CD4-positive, alpha-beta memory T cell (primary cell): ENCODE measurements at regions not wholly inside any gene's neighbourhood (a gene's known extent, or its start where the extent isn't known, plus 50 kb on each side); places are given as distances from the start of the nearest gene placed in this dataset.

ENCODE experiments used
- CTCF ChIA-PET: fragments of 350-600 bp; sonication (Branson Sonifier 250); formaldehyde crosslinking; loops from one replicate; lab custom pipeline; 2021; ENCODE audit warnings: inconsistent platforms; ENCODE audit not compliant: partially characterized antibody; lab: Charles Lee
- POLR2A ChIA-PET: fragments of 350-600 bp; sonication (Branson Sonifier 250); formaldehyde crosslinking; loops from one replicate; lab custom pipeline; 2021; ENCODE audit not compliant: partially characterized antibody; lab: Charles Lee
- DNase-seq, 5 donors: peaks; one replicate each; pipeline versions ENCODE4 v3.0.0 to v3.0.0-alpha.2; 2020 to 2022; ENCODE audit warnings: mixed read lengths in 1 of 5
- H3K27ac ChIP-seq: one replicate; pipeline ENCODE4 v1.7.0; 2013; ENCODE audit warnings: low read depth, low read length
- H3K27me3 ChIP-seq: 2 replicates; pipeline ENCODE4 v1.7.0; 2013; ENCODE audit warnings: mild to moderate bottlenecking, low read length, moderate library complexity; ENCODE audit not compliant: insufficient read depth
- H3K36me3 ChIP-seq: 2 replicates; pipeline ENCODE4 v1.7.0; 2013; ENCODE audit warnings: mild to moderate bottlenecking, low read length, moderate library complexity; ENCODE audit not compliant: insufficient read depth
- H3K4me1 ChIP-seq: 2 replicates; pipeline ENCODE4 v1.7.0; 2013; ENCODE audit warnings: mild to moderate bottlenecking, low read length, moderate library complexity; ENCODE audit not compliant: insufficient read depth
- H3K4me3 ChIP-seq, 2 donors: one replicate each; pipeline ENCODE4 v1.7.0; 2013; ENCODE audit warnings: low read length in 2 of 2, mild to moderate bottlenecking in 1 of 2
- H3K9me3 ChIP-seq, 2 donors: one replicate each; pipeline ENCODE4 v1.7.0; 2013; ENCODE audit warnings: low read length in 2 of 2, control low read depth in 1 of 2; ENCODE audit not compliant: control insufficient read depth in 1 of 2
- H3K27ac Mint-ChIP-seq, 7 donors: one replicate each; pipeline ENCODE4 v1.8.0; 2020 to 2021; ENCODE audit warnings: mixed read lengths in 7 of 7, mild to moderate bottlenecking in 6 of 7, inconsistent platforms in 3 of 7, moderate library complexity in 3 of 7
- H3K27me3 Mint-ChIP-seq, 2 donors: one replicate each; pipeline ENCODE4 v1.8.0; 2020 to 2021; ENCODE audit warnings: mixed read lengths in 2 of 2
- H3K36me3 Mint-ChIP-seq, 2 donors: one replicate each; pipeline ENCODE4 v1.8.0; 2020 to 2021; ENCODE audit warnings: mixed read lengths in 2 of 2, inconsistent platforms in 1 of 2, mild to moderate bottlenecking in 1 of 2
- H3K4me1 Mint-ChIP-seq, 4 donors: one replicate each; pipeline ENCODE4 v1.8.0; 2020 to 2021; ENCODE audit warnings: mixed read lengths in 4 of 4, mild to moderate bottlenecking in 1 of 4
- H3K4me3 Mint-ChIP-seq, 8 donors: one replicate each; pipeline ENCODE4 v1.8.0; 2020 to 2021; ENCODE audit warnings: mixed read lengths in 8 of 8, mild to moderate bottlenecking in 7 of 8, moderate library complexity in 6 of 8, inconsistent platforms in 3 of 8
- H3K9me3 Mint-ChIP-seq, 8 donors: one replicate each; pipeline ENCODE4 v1.8.0; 2020 to 2021; ENCODE audit warnings: mixed read lengths in 8 of 8, mild to moderate bottlenecking in 5 of 8, inconsistent platforms in 3 of 8, moderate library complexity in 1 of 8
- intact Hi-C: fragments of 100-400 bp; cut with micrococcal nuclease; formaldehyde crosslinking; loops from one replicate; pipeline ENCODE4 v1.15.1; 2023

DNA sequence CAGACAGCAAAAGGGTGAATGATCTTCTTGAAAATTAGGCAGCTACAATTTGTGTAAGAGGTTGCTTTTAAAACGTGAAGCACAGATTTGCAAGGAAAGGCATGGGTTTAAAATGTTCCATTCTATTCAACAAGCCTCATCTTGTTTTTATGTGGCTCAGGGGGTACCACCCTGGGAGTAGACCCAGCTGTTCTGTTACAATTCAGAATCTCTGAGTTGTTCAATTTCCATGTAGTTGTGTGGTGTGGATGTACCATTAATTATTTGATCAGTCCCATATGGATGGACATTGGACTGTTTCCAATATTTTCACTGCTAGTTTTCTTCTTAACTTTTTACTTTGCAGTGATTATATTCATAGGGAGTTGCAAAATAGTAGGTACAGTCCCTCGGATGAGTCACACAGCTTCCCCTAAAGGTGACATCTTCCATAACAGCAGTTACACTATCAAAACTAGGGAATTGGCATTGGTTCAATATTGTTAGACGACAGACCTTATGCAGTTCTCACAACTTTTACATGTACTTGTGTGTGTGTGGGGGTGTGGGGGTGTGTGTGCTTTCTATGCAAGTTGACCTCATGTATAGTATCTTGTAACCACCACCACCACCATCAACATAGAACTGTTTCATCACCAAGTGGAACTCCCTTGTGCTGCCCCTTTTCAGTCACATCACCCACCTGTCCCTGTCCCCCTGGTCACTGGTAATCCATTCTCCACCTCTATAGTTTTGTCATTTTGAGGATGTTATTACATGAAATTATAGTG lies 59.0 kb upstream of the CAPRIN2 start:
- POLR2A ChIA-PET: no interaction called here
- Mint-ChIP-seq H3K4me1 (no peaks in the 10 kb centered on the region), H3K27me3 (peaks cover 10 to 12% of the 10 kb centered on the region in 2 donors), H3K9me3 (peaks cover 0 to 2% (median under 1%) of the 10 kb centered on the region in 8 donors), H3K4me3 (no peak overlapping the region), H3K27ac (no peak overlapping the region), H3K36me3 (no peaks in the 10 kb centered on the region)
- Histone ChIP-seq H3K27ac (no peak overlapping the region), H3K4me1 (no peaks in the 10 kb centered on the region), H3K9me3 (no peaks in the 10 kb centered on the region), H3K27me3 (peaks cover 3% of the 10 kb centered on the region), H3K4me3 (no peak overlapping the region), H3K36me3 (no peaks in the 10 kb centered on the region)
- CTCF ChIA-PET: no interaction called here
- DNase-seq: no peak
- intact Hi-C loops: no loop called here

DNA sequence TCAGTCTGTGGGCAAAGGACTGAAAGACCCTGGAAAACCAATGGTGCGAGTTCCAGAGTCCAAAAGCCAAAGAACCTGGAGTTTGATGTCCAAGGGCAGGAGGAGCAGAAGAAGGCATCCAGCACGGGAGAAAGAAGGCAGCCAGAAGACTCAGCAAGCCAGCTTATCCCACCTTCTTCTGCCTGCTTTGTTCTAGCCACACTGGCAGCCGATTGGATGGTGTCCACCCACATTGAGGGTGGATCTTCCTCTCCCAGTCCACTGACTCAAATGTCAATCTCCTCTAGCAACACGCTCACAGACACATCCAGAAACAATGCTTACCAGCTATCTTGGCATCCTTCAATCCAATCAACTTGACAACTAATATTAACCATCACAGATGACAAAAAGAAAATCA lies 57.2 kb upstream of the CAPRIN2 start:
- Mint-ChIP-seq H3K27me3 (peaks cover 9 to 15% of the 10 kb centered on the region in 2 donors), H3K9me3 (peaks cover 2 to 11% (median 6%) of the 10 kb centered on the region in 8 donors), H3K4me3 (no peak overlapping the region), H3K27ac (no peak overlapping the region), H3K4me1 (no peaks in the 10 kb centered on the region), H3K36me3 (no peaks in the 10 kb centered on the region)
- DNase-seq: no peak
- ChIA-PET POLR2A (no interaction called here), CTCF (no interaction called here)
- Histone ChIP-seq H3K36me3 (no peaks in the 10 kb centered on the region), H3K9me3 (no peaks in the 10 kb centered on the region), H3K4me1 (no peaks in the 10 kb centered on the region), H3K27me3 (peaks cover 2% of the 10 kb centered on the region), H3K27ac (no peak overlapping the region), H3K4me3 (no peak overlapping the region)
- intact Hi-C loops: no loop called here

DNA sequence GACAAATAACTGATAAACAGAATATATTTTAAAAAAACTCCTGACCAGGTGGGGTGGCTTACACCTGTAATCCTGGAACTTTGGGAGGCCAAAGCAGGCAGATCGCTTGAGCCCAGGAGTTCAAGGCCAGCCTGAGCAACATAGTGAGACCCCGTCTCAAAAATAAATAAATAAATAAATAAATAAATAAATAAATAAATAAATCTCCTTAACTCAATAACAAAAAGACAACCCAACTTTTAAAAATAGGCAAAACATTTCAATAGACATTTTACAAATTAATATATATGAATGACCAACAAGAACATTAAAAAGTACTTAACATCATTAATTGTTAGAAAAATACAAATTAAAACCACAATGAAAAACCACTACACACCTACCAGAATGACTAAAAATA lies 56.2 kb upstream of the CAPRIN2 start:
- POLR2A ChIA-PET: no interaction called here
- no peak overlapping the region for H3K4me3 Mint-ChIP-seq
- Histone ChIP-seq H3K27ac (no peak overlapping the region), H3K4me3 (no peak overlapping the region), H3K4me1 (no peaks in the 10 kb centered on the region), H3K9me3 (no peaks in the 10 kb centered on the region), H3K36me3 (no peaks in the 10 kb centered on the region), H3K27me3 (no peaks in the 10 kb centered on the region)
- DNase-seq: no peak
- H3K27ac Mint-ChIP-seq: no peak overlapping the region
- CTCF ChIA-PET: no interaction called here
- H3K4me1 Mint-ChIP-seq: no peaks in the 10 kb centered on the region
- H3K9me3 Mint-ChIP-seq: peaks cover 2 to 11% (median 6%) of the 10 kb centered on the region in 8 donors
- H3K36me3 Mint-ChIP-seq: no peaks in the 10 kb centered on the region
- intact Hi-C loops: no loop called here
- peaks cover 8 to 14% of the 10 kb centered on the region in 2 donors for H3K27me3 Mint-ChIP-seq

DNA sequence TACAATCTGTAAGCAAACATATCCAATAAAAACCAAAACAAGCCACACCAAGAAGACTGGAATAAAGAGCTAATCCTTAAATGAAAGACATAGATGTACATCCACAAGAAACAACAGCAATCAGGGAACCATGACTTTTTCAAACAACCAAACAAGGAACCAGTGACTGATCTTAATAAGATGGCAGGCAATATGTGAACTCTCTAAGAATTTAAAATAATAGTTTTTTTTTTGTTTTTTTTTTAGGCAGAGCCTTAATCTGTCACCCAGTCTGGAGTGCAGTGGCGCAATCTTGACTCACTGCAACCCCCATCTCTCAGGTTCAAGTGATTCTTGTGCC lies 52.9 kb upstream of the CAPRIN2 start:
- intact Hi-C loops: loop anchor here (1.0 kb wide), 4 partner anchors 52 to 1288 kb away; partner anchors contain the start of gene IPO8
- ChIA-PET POLR2A (no interaction called here), CTCF (interaction anchor here (0.8 to 4.2 kb wide), 30 partner anchors 8 to 1736 kb away, joined by 3 to 40 read pairs (median 4); partner anchors contain the start of genes CAPRIN2 and IPO8)

DNA sequence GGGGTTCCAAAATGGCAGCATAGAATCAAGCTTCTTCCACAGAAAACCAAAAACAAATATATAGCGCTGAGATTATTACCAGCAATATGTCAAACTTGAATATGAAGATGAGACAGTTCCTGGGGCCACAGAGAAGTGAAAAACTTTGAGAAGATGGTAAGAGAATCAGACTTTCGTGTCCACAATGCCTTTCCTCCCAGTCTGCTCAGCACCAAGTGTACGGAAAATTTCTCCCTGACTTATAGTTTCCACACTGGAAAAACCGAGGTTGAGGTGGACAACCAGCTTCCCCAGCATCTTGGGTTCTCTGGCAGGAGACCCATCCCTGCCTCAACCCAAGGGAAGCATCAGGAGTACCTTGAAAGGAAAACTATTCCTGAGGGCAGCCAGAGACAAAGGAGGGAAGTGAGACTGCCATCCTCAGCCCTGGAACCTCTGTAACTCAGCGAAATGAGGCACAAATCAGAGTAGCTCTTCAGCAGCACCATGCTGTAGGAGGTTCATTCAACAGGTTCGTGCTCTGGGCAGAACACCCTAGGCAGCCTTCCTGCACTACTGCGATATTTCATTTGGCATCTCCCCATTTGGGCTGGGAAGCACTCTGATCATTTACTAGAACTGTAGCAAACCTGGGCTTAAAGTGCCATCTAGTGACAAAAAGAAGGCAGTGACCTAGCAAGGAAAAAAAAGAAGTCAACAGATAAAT lies 52.4 kb upstream of the CAPRIN2 start:
- Histone ChIP-seq H3K4me1 (no peaks in the 10 kb centered on the region), H3K9me3 (no peaks in the 10 kb centered on the region), H3K27me3 (no peaks in the 10 kb centered on the region), H3K4me3 (no peak overlapping the region), H3K36me3 (no peaks in the 10 kb centered on the region), H3K27ac (no peak overlapping the region)
- Mint-ChIP-seq H3K4me1 (no peaks in the 10 kb centered on the region), H3K9me3 (peaks cover 2 to 11% (median 6%) of the 10 kb centered on the region in 8 donors), H3K27ac (no peak overlapping the region), H3K4me3 (no peak overlapping the region), H3K36me3 (no peaks in the 10 kb centered on the region), H3K27me3 (peaks cover 11 to 12% of the 10 kb centered on the region in 2 donors)
- POLR2A ChIA-PET: no interaction called here
- CTCF ChIA-PET: interaction anchor here (0.8 to 4.2 kb wide), 31 partner anchors 9 to 1735 kb away, joined by 3 to 40 read pairs (median 4); partner anchors contain the start of genes CAPRIN2 and IPO8
- peak in 4 of 5 donors; percentile 44 to 55 (median 53) for DNase-seq
- intact Hi-C loops: loop anchor here (1.0 kb wide), 4 partner anchors 52 to 1288 kb away; partner anchors contain the start of gene IPO8

More for the DNA sequence above, 52.9 kb upstream of the CAPRIN2 start:
- Mint-ChIP-seq H3K4me1 (no peaks in the 10 kb centered on the region), H3K9me3 (peaks cover 2 to 11% (median 6%) of the 10 kb centered on the region in 8 donors), H3K4me3 (no peak overlapping the region), H3K36me3 (no peaks in the 10 kb centered on the region), H3K27ac (no peak overlapping the region), H3K27me3 (peaks cover 11 to 13% of the 10 kb centered on the region in 2 donors)
- Histone ChIP-seq H3K4me3 (no peak overlapping the region), H3K27me3 (no peaks in the 10 kb centered on the region), H3K4me1 (no peaks in the 10 kb centered on the region), H3K36me3 (no peaks in the 10 kb centered on the region), H3K9me3 (no peaks in the 10 kb centered on the region), H3K27ac (no peak overlapping the region)
- no peak for DNase-seq

DNA sequence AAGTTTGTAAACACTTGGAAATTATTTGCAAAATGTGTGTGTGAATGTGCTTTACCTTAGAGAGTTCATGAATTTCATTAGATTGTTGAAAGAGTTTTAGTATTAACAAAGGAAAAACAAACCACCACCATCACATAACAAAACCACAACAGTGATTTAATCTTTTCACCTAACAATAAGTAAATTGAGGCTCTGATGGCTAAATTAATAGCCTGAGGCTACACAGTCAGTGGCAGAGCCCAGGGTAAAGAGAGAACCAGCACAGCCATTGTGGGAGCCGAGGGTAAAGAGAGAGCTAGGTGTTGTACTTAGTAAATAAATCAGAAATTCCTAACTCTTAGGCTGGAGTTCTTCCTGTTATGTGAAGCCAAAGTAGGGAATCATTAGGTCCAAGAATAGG lies 51.2 kb upstream of the CAPRIN2 start:
- Mint-ChIP-seq H3K4me3 (no peak overlapping the region), H3K36me3 (no peaks in the 10 kb centered on the region), H3K27ac (no peak overlapping the region), H3K27me3 (peaks cover 9 to 10% of the 10 kb centered on the region in 2 donors), H3K4me1 (no peaks in the 10 kb centered on the region), H3K9me3 (peaks cover 2 to 11% (median 6%) of the 10 kb centered on the region in 8 donors)
- no peaks in the 10 kb centered on the region for H3K27me3 ChIP-seq
- no peak overlapping the region for H3K4me3 ChIP-seq
- POLR2A ChIA-PET: no interaction called here
- DNase-seq: no peak
- no peaks in the 10 kb centered on the region for H3K4me1 ChIP-seq
- CTCF ChIA-PET: interaction anchor here (0.7 to 4.2 kb wide), 9 partner anchors 38 to 1369 kb away, joined by 3 to 40 read pairs (median 4); partner anchors contain the start of gene CAPRIN2
- no peaks in the 10 kb centered on the region for H3K36me3 ChIP-seq
- intact Hi-C loops: no loop called here
- H3K9me3 ChIP-seq: no peaks in the 10 kb centered on the region
- H3K27ac ChIP-seq: no peak overlapping the region
